Common myeloid progenitor, CD34-positive (primary cell): ENCODE measurements at regions not wholly inside any gene's neighbourhood (a gene's known extent, or its start where the extent isn't known, plus 50 kb on each side); places are given as distances from the start of the nearest gene placed in this dataset.

Experiments
- CTCF ChIA-PET: fragments of 350-600 bp; sonication (Branson Sonifier 250); formaldehyde crosslinking; loops from one replicate; lab custom pipeline; 2021; ENCODE audit warnings: antibody characterized with exemption; lab: Charles Lee
- POLR2A ChIA-PET: fragments of 350-600 bp; sonication (Branson Sonifier 250); formaldehyde crosslinking; loops from one replicate; lab custom pipeline; 2021; ENCODE audit warnings: antibody characterized with exemption; lab: Charles Lee
- DNase-seq, 3 donors: peaks; one replicate each; pipeline versions ENCODE4 v3.0.0 to v3.0.0-alpha.2; 2013
- H3K27ac ChIP-seq, 2 experiments: 1 replicate in 1 of 2; 2 replicates in 1 of 2; pipeline ENCODE4 v1.7.0; 2013; ENCODE audit warnings: inconsistent platforms in 2 of 2, low read length in 2 of 2, mild to moderate bottlenecking in 2 of 2, low read depth in 1 of 2, moderate library complexity in 1 of 2; ENCODE audit not compliant: severe bottlenecking in 2 of 2, insufficient read depth in 1 of 2, poor library complexity in 1 of 2
- H3K27me3 ChIP-seq, 5 experiments: replicated peaks in 2 of 5; 1 replicate in 3 of 5; 2 replicates in 2 of 5; pipeline versions ENCODE4 v1.6.1 to v1.7.0; 2013; ENCODE audit warnings: low read length in 4 of 5, mild to moderate bottlenecking in 2 of 5, moderate library complexity in 2 of 5, inconsistent platforms in 1 of 5; ENCODE audit not compliant: insufficient read depth in 5 of 5, control insufficient read depth in 4 of 5
- H3K36me3 ChIP-seq, 4 experiments: 1 replicate in 2 of 4; 2 replicates in 2 of 4; pipeline versions ENCODE4 v1.6.1 to v1.7.0; 2013; ENCODE audit warnings: low read length in 3 of 4, control low read depth in 1 of 4, mild to moderate bottlenecking in 1 of 4; ENCODE audit not compliant: control insufficient read depth in 4 of 4, insufficient read depth in 4 of 4
- H3K4me1 ChIP-seq, 4 experiments: 1 replicate in 3 of 4; 2 replicates in 1 of 4; pipeline versions ENCODE4 v1.6.1 to v1.7.1; 2013; ENCODE audit warnings: low read length in 3 of 4, mild to moderate bottlenecking in 3 of 4, control low read depth in 1 of 4, inconsistent platforms in 1 of 4, moderate library complexity in 1 of 4; ENCODE audit not compliant: control insufficient read depth in 4 of 4, insufficient read depth in 4 of 4; ENCODE audit errors: control extremely low read depth in 1 of 4
- H3K4me3 ChIP-seq, 7 experiments: 1 replicate in 4 of 7; 2 replicates in 3 of 7; pipeline versions ENCODE4 v1.5.1 to v1.7.0; 2013; ENCODE audit warnings: mild to moderate bottlenecking in 7 of 7, low read length in 6 of 7, moderate library complexity in 6 of 7, inconsistent platforms in 2 of 7, low read depth in 2 of 7, control low read depth in 1 of 7; ENCODE audit not compliant: insufficient read depth in 4 of 7, control insufficient read depth in 1 of 7; ENCODE audit errors: extremely low read depth in 1 of 7
- H3K9me3 ChIP-seq, 5 experiments: 1 replicate in 4 of 5; 2 replicates in 1 of 5; pipeline versions ENCODE4 v1.6.1 to v1.7.1; 2013; ENCODE audit warnings: low read length in 4 of 5, mild to moderate bottlenecking in 2 of 5, inconsistent platforms in 1 of 5, low read depth in 1 of 5, moderate library complexity in 1 of 5; ENCODE audit not compliant: control insufficient read depth in 4 of 5, insufficient read depth in 2 of 5; ENCODE audit errors: control extremely low read depth in 1 of 5
- WGBS: methylation state at CpG from one replicate; pipeline ENCODE4 v1.1.5; 2013; ENCODE audit not compliant: insufficient coverage; 5-methylcytosine and 5-hydroxymethylcytosine counted together

- Histone ChIP-seq H3K4me1 (no peaks in the 10 kb centered on the region), H3K27ac (no peak overlapping the region), H3K36me3 (no peaks in the 10 kb centered on the region), H3K27me3 (peaks cover 0 to 13% (median 5%) of the 10 kb centered on the region in 5 experiments), H3K9me3 (no peaks in the 10 kb centered on the region), H3K4me3 (no peak overlapping the region)
- POLR2A ChIA-PET = no interaction called here
- 85% methylated on average over 9 of the region's 10 CpGs for WGBS
- DNase-seq = no peak
- CTCF ChIA-PET = no interaction called here
These were observed 756.5 kb upstream of the RBFOX1 start for GRCh38 chr16:6576113-6576512.

GRCh38 chr16:6574146-6574545, 758.5 kb upstream of the RBFOX1 start:
- H3K9me3 ChIP-seq = no peaks in the 10 kb centered on the region
- no peaks in the 10 kb centered on the region for H3K4me1 ChIP-seq
- H3K27me3 ChIP-seq = peaks cover 0 to 13% (median 5%) of the 10 kb centered on the region in 5 experiments
- ChIA-PET CTCF (interaction anchor here (1.0 kb wide), 1 partner anchor 12 kb away, joined by 3 read pairs; no protein-coding TSS in a partner anchor), POLR2A (no interaction called here)
- H3K27ac ChIP-seq = no peak overlapping the region
- no peak overlapping the region for H3K4me3 ChIP-seq
- no peaks in the 10 kb centered on the region for H3K36me3 ChIP-seq
- WGBS = 98% methylated on average over 11 of the region's 16 CpGs
- no peak for DNase-seq

GRCh38 chr16:6573577-6573976, 759.1 kb upstream of the RBFOX1 start:
- POLR2A ChIA-PET = no interaction called here
- Histone ChIP-seq H3K27ac (no peak overlapping the region), H3K9me3 (no peaks in the 10 kb centered on the region), H3K4me1 (no peaks in the 10 kb centered on the region), H3K4me3 (no peak overlapping the region), H3K27me3 (peaks cover 0 to 13% (median 5%) of the 10 kb centered on the region in 5 experiments), H3K36me3 (no peaks in the 10 kb centered on the region)
- CTCF ChIA-PET = interaction anchor here (1.0 kb wide), 1 partner anchor 13 kb away, joined by 3 read pairs; no protein-coding TSS in a partner anchor
- no peak for DNase-seq
- 26% methylated on average over 18 of the region's 22 CpGs for WGBS

GRCh38 chr16:6571044-6571443, 761.6 kb upstream of the RBFOX1 start:
- Histone ChIP-seq H3K27me3 (peaks cover 0 to 13% (median 5%) of the 10 kb centered on the region in 5 experiments), H3K9me3 (no peaks in the 10 kb centered on the region), H3K4me3 (no peak overlapping the region), H3K27ac (no peak overlapping the region), H3K4me1 (no peaks in the 10 kb centered on the region), H3K36me3 (no peaks in the 10 kb centered on the region)
- POLR2A ChIA-PET = no interaction called here
- no peak for DNase-seq
- CTCF ChIA-PET = no interaction called here
- WGBS = 61% methylated on average over 5 of the region's 5 CpGs

GRCh38 chr16:6570530-6570929, 762.1 kb upstream of the RBFOX1 start:
- no peaks in the 10 kb centered on the region for H3K36me3 ChIP-seq
- H3K4me1 ChIP-seq = no peaks in the 10 kb centered on the region
- H3K4me3 ChIP-seq = no peak overlapping the region
- ChIA-PET POLR2A (no interaction called here), CTCF (no interaction called here)
- H3K27me3 ChIP-seq = peaks cover 0 to 13% (median 5%) of the 10 kb centered on the region in 5 experiments
- H3K27ac ChIP-seq = no peak overlapping the region
- no peaks in the 10 kb centered on the region for H3K9me3 ChIP-seq
- DNase-seq = no peak
- no CpG with 5 or more reads among the region's 2 CpGs for WGBS

- CTCF ChIA-PET = no interaction called here
- Histone ChIP-seq H3K36me3 (no peaks in the 10 kb centered on the region), H3K4me3 (no peak overlapping the region), H3K4me1 (no peaks in the 10 kb centered on the region), H3K9me3 (no peaks in the 10 kb centered on the region), H3K27ac (no peak overlapping the region), H3K27me3 (no peaks in the 10 kb centered on the region)
- WGBS = 97% methylated on average over 3 of the region's 3 CpGs
- POLR2A ChIA-PET = no interaction called here
- no peak for DNase-seq
These were observed 769.7 kb upstream of the RBFOX1 start for GRCh38 chr16:6562986-6563385.

GRCh38 chr16:6560306-6561100, 772.1 kb upstream of the RBFOX1 start:
- H3K27me3 ChIP-seq = no peaks in the 10 kb centered on the region
- ChIA-PET CTCF (no interaction called here), POLR2A (no interaction called here)
- no peaks in the 10 kb centered on the region for H3K36me3 ChIP-seq
- H3K4me1 ChIP-seq = no peaks in the 10 kb centered on the region
- DNase-seq = no peak
- H3K4me3 ChIP-seq = no peak overlapping the region
- no peaks in the 10 kb centered on the region for H3K9me3 ChIP-seq
- no peak overlapping the region for H3K27ac ChIP-seq
- 63% methylated on average over 3 of the region's 4 CpGs for WGBS
